GM19397 (cell line): ENCODE measurements at regions not wholly inside any gene's neighbourhood (a gene's known extent, or its start where the extent isn't known, plus 50 kb on each side); places are given as distances from the start of the nearest gene placed in this dataset.
A peak's percentile ranks its signal among the peaks of the same experiment; 100 is the strongest.

Experiments
- ATAC-seq: cut with Tn5 transposase; IDR thresholded peaks from one replicate; pipeline ENCODE4 v1.9.1; 2021; ENCODE audit warnings: mild to moderate bottlenecking, moderate library complexity; ENCODE audit not compliant: unreplicated experiment

DNA sequence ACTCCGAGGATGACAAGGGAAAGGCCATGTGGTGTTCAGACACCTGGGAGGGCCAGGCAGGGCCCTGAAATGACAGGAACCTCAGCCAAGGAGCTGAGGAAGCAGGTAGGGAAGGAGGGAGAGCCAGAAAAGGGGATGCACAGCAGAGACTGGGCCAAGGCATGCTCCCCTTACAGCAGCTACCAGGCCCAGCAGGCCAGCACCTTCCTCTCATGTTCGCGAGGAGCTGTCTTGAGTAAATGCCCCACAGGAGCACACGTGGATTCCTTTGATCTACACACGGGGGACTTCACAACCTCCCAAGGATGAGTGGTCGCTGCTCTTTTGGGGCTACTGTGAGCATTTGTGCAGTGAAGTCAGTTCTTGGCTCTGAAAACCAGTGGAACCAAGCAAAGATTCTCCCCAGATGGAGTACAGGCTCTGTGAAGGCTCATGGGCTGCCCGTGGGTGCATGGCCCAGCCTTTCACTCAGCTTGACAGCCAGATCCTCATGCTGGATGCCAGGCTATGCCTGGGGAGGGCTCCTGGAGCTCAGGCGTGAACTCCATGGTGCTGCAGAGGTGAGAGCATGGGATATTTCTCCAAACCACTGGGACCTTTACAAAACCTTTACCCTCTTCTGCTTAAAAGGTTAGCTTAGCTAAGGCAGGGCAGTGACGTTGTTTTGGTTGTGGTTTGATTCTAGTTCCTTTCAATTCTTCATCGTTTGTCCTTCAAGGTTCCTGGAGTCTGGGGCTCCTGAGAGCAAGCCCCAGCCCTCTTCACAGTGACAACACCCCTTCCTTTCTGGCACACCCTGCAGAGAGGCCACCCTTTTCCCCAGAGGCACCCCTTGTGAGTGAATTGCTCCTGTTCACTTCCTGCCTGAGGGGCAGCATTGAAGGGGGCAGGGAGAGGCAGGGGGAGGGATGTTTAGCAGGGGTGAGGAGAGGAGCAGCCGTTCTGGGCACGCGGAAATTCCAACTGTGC, 74.2 kb upstream of the ZPBP start:
- peak; percentile 66 for ATAC-seq

DNA sequence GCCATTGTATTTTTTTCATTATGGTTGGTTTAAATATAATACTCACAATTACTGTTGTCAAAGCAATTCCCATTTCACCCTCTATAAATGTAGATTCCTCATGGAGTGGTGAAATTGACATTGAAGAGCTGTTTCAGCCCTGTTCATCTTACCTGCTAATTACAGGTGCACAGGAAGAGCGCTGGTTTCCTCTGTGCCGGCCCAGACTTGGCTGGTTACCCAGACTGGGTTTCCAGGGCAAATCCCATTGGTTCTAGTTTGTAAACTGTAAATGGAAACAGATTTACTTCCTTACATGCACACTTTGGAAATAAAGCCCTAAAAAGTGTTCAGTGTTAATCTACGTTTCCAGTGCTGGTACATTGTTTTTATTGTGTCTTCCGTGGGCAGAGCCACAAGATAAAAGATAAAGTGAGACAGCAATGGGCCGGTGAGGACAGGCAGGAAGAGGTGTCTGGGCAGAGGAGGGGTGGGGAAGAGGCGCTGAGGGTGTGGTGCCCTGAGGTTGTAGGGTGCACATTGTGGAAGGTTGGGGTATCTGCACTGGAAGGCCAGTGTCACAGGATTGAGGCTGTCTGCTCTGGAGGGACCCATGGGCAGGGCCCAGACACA, 71.6 kb upstream of the ZPBP start:
- no peak for ATAC-seq

GRCh38 chr7:50160206-50160605, 67.2 kb upstream of the ZPBP start:
- no peak for ATAC-seq

DNA sequence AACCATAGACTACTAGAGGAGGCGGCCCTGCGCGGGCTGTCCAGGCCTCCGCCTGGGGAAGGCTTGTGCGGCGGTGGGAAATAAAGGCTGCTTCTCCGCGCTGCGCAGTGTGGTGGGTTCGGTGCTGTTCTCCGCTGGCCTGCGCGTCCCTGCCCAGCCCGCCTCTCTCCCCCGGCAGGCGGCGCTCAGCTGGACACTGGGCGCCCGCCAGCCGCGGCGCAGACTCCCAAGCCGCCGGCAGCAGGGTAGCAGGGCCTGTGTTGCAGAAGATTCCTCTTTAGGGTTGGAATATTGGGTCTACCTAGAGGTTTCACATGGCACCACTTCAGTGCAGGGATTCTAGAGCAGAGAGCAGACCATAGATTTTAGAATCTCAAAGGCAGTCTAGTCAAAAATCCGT, 66.1 kb upstream of the ZPBP start:
- no peak for ATAC-seq

GRCh38 chr7:50156706-50157105, 63.7 kb upstream of the ZPBP start:
- ATAC-seq = no peak

DNA sequence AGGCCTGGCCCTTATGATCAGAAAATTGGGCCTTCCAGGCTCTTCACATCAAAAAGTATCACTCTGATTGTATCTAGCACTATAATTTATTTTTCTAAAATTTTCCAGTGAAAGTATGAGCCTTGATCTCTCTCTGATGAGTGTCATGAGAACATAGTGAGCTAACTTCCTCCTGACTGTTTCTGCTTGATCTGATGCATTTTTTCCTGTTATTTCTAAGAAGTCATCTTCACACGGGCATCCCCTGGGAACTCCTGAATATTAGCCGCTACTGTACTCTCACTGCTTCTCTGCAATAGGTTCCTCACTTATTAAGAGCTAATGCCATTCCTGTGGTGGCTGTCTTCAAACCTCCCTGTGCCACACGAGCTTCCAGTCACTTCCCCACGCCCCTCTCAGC, 63.1 kb upstream of the ZPBP start:
- ATAC-seq = no peak

GRCh38 chr7:50155755-50156154, 62.7 kb upstream of the ZPBP start:
- ATAC-seq = no peak

GRCh38 chr7:50153995-50154394, 60.9 kb upstream of the ZPBP start:
- ATAC-seq = no peak

DNA sequence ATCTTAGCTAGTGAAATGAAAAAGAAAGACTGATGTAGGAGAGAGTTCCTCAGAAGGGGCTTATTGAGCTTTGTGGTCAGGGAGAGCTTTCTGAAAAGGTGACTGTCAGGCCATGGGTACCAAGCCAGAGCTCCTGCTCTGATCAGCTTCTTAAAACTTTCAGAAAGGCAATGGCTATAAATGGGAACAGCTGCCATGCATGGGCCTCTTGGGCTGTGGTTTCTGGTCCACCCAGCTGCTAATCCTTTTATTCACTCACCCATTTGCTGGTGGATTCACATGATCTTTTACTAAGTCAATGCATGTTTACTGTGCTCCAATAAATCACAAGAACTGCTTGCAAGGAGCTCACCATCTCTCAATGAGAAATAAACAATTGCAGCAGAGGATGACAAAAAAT, 60.1 kb upstream of the ZPBP start:
- no peak for ATAC-seq

- no peak for ATAC-seq
Measured at GRCh38 chr7:50152486-50152885, 59.4 kb upstream of the ZPBP start.

- ATAC-seq = no peak
Measured at GRCh38 chr7:50151661-50152060, 58.6 kb upstream of the ZPBP start.

GRCh38 chr7:50151001-50151400, 58.0 kb upstream of the ZPBP start:
- ATAC-seq = no peak

GRCh38 chr7:50149369-50149768, 56.3 kb upstream of the ZPBP start:
- ATAC-seq = no peak

DNA sequence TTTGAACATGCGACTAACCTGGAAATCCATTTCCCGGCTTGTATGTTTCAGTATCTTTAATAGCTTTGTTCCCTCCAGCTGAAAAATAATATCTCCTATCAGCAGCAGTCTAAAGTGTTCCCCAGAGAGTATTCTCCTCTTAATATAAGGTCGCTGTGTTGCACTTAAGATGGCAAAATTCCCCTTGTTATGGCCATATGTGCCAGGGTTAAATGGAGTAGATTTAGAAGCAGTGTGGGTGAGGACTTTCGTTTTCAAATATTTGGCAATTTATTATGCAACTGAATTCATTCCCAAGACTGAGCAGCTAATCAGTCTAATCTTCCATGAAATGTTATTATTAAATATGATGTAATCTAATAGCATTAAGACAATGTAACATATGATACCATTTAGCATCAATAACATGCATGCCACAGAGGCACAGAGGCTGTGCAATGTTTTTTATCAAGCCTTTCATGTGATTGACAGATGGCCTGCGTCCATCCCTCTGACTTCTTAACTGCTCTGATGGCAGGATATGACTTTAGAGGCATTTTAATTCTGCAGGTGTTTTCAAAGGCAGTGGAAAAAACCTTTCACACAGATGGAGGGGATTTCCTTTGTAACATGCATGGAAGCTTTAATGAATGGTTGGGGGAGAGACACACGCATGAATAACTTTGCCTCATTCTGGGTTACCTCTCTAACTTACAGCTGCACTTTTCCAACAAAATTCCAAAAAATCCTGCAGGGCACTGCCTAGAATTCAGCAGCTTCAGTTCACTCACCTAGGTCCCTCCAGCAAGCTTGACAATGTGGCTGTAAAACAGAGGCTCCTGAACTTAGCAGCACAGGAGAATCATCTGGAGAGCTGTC, 55.1 kb upstream of the ZPBP start:
- ATAC-seq = peak; percentile 43

- no peak for ATAC-seq
Measured at GRCh38 chr7:50146692-50147091, 53.6 kb upstream of the ZPBP start.

DNA sequence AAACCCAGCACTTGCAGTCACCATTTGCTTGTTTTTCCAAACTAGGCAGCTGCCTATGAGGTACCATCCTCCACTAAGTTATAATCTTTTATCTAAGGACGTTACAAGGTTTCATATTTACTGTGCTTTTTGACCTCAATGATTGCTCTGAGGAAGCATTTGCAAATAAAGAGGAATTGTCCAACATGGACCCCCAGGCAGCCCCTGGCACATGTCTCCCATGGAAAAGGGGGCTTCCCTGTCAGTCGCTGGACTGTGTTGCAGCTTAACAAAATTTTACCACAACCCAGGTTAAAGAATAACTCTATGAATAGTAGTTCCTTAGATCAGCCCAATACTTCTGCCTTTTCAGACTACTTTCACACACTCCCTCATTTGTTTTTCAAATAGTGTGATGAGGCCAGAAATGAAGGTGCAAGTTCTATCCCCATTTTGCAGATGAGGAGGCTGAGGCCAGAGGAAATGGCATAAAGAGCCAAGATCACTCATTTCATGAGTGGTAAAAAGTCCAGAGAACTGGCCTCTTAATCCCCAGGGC, 52.8 kb upstream of the ZPBP start:
- peak; percentile 46 for ATAC-seq

- no peak for ATAC-seq
Measured at GRCh38 chr7:50145226-50145625, 52.2 kb upstream of the ZPBP start.
